ENCODE measurements at regions not wholly inside any gene's neighbourhood (a gene's known extent, or its start where the extent isn't known, plus 50 kb on each side); places are given as distances from the start of the nearest gene placed in this dataset.
"Not testable (repeated sequence)": the region's sequence is repeated elsewhere in the genome, so short reads cannot be mapped to it uniquely, and the experiment has no call there.

- H3K27me3 ChIP-seq (ENCODE audit: low read length); H3K4me1 ChIP-seq (ENCODE audit: low read length); H3K9me3 ChIP-seq (ENCODE audit: low read length); H3K4me2 ChIP-seq (ENCODE audit: low read depth, low read length, poor library complexity, severe bottlenecking); DNase-seq; H2AFZ ChIP-seq (ENCODE audit: low read length); H3K9ac ChIP-seq (ENCODE audit: low read length); H3K4me3 ChIP-seq (ENCODE audit: low read length); H3K9me2 ChIP-seq (replicated peaks; ENCODE audit: insufficient read depth, low read length); H3K27ac ChIP-seq (ENCODE audit: low read length); H3K79me2 ChIP-seq (ENCODE audit: low read length); H3K36me3 ChIP-seq (ENCODE audit: insufficient read depth, low read length); H4K20me1 ChIP-seq (ENCODE audit: insufficient read depth, low read depth, low read length): not testable (repeated sequence)
Observed at GRCh38 chr7:13728430-13728829, 261.0 kb downstream of the ETV1 start.

GRCh38 chr7:13731643-13732042 lies 257.8 kb downstream of the ETV1 start:
- Histone ChIP-seq H3K9me3 (ENCODE audit: low read length) (no peaks in the 10 kb centered on the region), H3K4me1 (ENCODE audit: low read length) (no peaks in the 10 kb centered on the region), H2AFZ (ENCODE audit: low read length) (peak overlapping the region; percentile 54; the same call in 1 of the 2 replicates), H3K4me3 (ENCODE audit: low read length) (no peak overlapping the region), H3K27me3 (ENCODE audit: low read length) (no peaks in the 10 kb centered on the region), H3K9me2 (replicated peaks; ENCODE audit: insufficient read depth, low read length) (no peaks in the 10 kb centered on the region), H3K79me2 (ENCODE audit: low read length) (no peaks in the 10 kb centered on the region), H4K20me1 (ENCODE audit: insufficient read depth, low read depth, low read length) (no peaks in the 10 kb centered on the region), H3K4me2 (ENCODE audit: low read depth, low read length, poor library complexity, severe bottlenecking) (no peak overlapping the region), H3K9ac (ENCODE audit: low read length) (no peak overlapping the region), H3K27ac (ENCODE audit: low read length) (no peak overlapping the region), H3K36me3 (ENCODE audit: insufficient read depth, low read length) (no peaks in the 10 kb centered on the region; the same call in 1 of the 2 replicates)
- no peak for DNase-seq

DNA sequence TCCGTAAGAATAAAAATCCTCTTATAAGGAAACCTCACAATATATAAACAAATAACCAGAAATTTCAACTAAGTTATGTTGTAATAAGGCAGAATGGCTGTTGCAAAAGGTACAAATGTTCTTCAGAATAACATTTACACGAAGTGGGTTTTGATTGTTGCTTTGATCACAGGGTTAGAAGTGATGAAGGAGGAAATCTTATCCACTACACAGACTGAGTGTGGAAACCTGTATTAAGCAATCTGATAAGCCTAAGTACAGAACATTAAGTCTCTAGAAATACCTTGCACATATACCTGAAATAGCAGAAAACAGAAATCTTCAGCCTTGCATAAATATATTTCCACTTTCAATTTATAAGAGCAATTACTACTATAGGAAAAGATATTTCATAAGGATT lies 251.9 kb downstream of the ETV1 start:
- Histone ChIP-seq H4K20me1 (ENCODE audit: insufficient read depth, low read depth, low read length) (no peaks in the 10 kb centered on the region), H2AFZ (ENCODE audit: low read length) (no peak overlapping the region), H3K27ac (ENCODE audit: low read length) (no peak overlapping the region), H3K27me3 (ENCODE audit: low read length) (no peaks in the 10 kb centered on the region; the same call in 1 of the 2 replicates), H3K9ac (ENCODE audit: low read length) (no peak overlapping the region), H3K9me3 (ENCODE audit: low read length) (no peaks in the 10 kb centered on the region), H3K36me3 (ENCODE audit: insufficient read depth, low read length) (no peaks in the 10 kb centered on the region), H3K9me2 (replicated peaks; ENCODE audit: insufficient read depth, low read length) (no peaks in the 10 kb centered on the region), H3K4me1 (ENCODE audit: low read length) (peaks cover 10% of the 10 kb centered on the region), H3K4me2 (ENCODE audit: low read depth, low read length, poor library complexity, severe bottlenecking) (no peak overlapping the region), H3K4me3 (ENCODE audit: low read length) (no peak overlapping the region), H3K79me2 (ENCODE audit: low read length) (no peaks in the 10 kb centered on the region)
- DNase-seq: no peak

- Histone ChIP-seq H3K4me3 (ENCODE audit: low read length) (no peak overlapping the region), H3K4me1 (ENCODE audit: low read length) (peaks cover 24% of the 10 kb centered on the region), H3K36me3 (ENCODE audit: insufficient read depth, low read length) (no peaks in the 10 kb centered on the region), H4K20me1 (ENCODE audit: insufficient read depth, low read depth, low read length) (no peaks in the 10 kb centered on the region), H3K27ac (ENCODE audit: low read length) (no peak overlapping the region), H3K79me2 (ENCODE audit: low read length) (no peaks in the 10 kb centered on the region), H3K27me3 (ENCODE audit: low read length) (no peaks in the 10 kb centered on the region; the same call in 1 of the 2 replicates), H3K4me2 (ENCODE audit: low read depth, low read length, poor library complexity, severe bottlenecking) (no peak overlapping the region), H3K9me2 (replicated peaks; ENCODE audit: insufficient read depth, low read length) (no peaks in the 10 kb centered on the region), H2AFZ (ENCODE audit: low read length) (no peak overlapping the region), H3K9ac (ENCODE audit: low read length) (no peak overlapping the region), H3K9me3 (ENCODE audit: low read length) (no peaks in the 10 kb centered on the region)
- no peak for DNase-seq
Observed at GRCh38 chr7:13742126-13742525, 247.3 kb downstream of the ETV1 start.

DNA sequence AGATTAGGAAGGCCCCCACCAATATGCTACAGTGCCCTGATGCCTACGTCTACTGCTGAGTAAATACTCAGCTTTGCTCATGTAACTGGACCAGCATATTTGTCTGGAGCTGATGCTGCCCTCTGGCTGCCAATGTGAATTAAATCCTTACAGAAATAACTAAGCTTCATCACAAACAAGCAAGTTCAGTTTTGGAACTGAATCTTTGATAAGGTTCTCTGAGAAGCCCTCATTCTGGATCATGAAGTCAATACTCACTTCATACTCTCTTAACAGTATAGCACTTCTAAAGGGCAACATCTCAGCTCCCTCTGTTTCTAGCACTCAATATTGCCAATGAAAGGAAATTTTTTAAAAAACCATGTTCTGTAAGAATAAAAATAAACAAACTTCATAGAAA lies 246.7 kb downstream of the ETV1 start:
- no peaks in the 10 kb centered on the region for H4K20me1 ChIP-seq (ENCODE audit: insufficient read depth, low read depth, low read length)
- no peak overlapping the region for H3K4me2 ChIP-seq (ENCODE audit: low read depth, low read length, poor library complexity, severe bottlenecking)
- H3K27me3 ChIP-seq (ENCODE audit: low read length): no peaks in the 10 kb centered on the region; the same call in 1 of the 2 replicates
- no peak overlapping the region for H3K9ac ChIP-seq (ENCODE audit: low read length)
- H3K79me2 ChIP-seq (ENCODE audit: low read length): no peaks in the 10 kb centered on the region
- no peaks in the 10 kb centered on the region for H3K9me2 ChIP-seq (replicated peaks; ENCODE audit: insufficient read depth, low read length)
- DNase-seq: peak; percentile 80
- H3K36me3 ChIP-seq (ENCODE audit: insufficient read depth, low read length): no peaks in the 10 kb centered on the region
- no peak overlapping the region for H3K27ac ChIP-seq (ENCODE audit: low read length)
- H3K4me1 ChIP-seq (ENCODE audit: low read length): peaks cover 24% of the 10 kb centered on the region
- no peak overlapping the region for H3K4me3 ChIP-seq (ENCODE audit: low read length)
- no peak overlapping the region for H2AFZ ChIP-seq (ENCODE audit: low read length)
- H3K9me3 ChIP-seq (ENCODE audit: low read length): no peaks in the 10 kb centered on the region

GRCh38 chr7:13743226-13743625 lies 246.2 kb downstream of the ETV1 start:
- Histone ChIP-seq H3K27me3 (ENCODE audit: low read length) (no peaks in the 10 kb centered on the region; the same call in 1 of the 2 replicates), H4K20me1 (ENCODE audit: insufficient read depth, low read depth, low read length) (no peaks in the 10 kb centered on the region), H3K9me3 (ENCODE audit: low read length) (no peaks in the 10 kb centered on the region), H3K4me1 (ENCODE audit: low read length) (peaks cover 24% of the 10 kb centered on the region), H3K27ac (ENCODE audit: low read length) (no peak overlapping the region), H3K4me2 (ENCODE audit: low read depth, low read length, poor library complexity, severe bottlenecking) (no peak overlapping the region), H3K9ac (ENCODE audit: low read length) (no peak overlapping the region), H3K79me2 (ENCODE audit: low read length) (no peaks in the 10 kb centered on the region), H2AFZ (ENCODE audit: low read length) (no peak overlapping the region), H3K9me2 (replicated peaks; ENCODE audit: insufficient read depth, low read length) (no peaks in the 10 kb centered on the region), H3K36me3 (ENCODE audit: insufficient read depth, low read length) (no peaks in the 10 kb centered on the region), H3K4me3 (ENCODE audit: low read length) (no peak overlapping the region)
- DNase-seq: no peak

- no peaks in the 10 kb centered on the region for H3K9me2 ChIP-seq (replicated peaks; ENCODE audit: insufficient read depth, low read length)
- H4K20me1 ChIP-seq (ENCODE audit: insufficient read depth, low read depth, low read length): no peaks in the 10 kb centered on the region
- H3K4me3 ChIP-seq (ENCODE audit: low read length): no peak overlapping the region
- H3K4me2 ChIP-seq (ENCODE audit: low read depth, low read length, poor library complexity, severe bottlenecking): no peak overlapping the region
- H3K36me3 ChIP-seq (ENCODE audit: insufficient read depth, low read length): no peaks in the 10 kb centered on the region
- H3K9me3 ChIP-seq (ENCODE audit: low read length): no peaks in the 10 kb centered on the region
- H3K4me1 ChIP-seq (ENCODE audit: low read length): peaks cover 21% of the 10 kb centered on the region
- H3K79me2 ChIP-seq (ENCODE audit: low read length): no peaks in the 10 kb centered on the region
- no peak overlapping the region for H3K9ac ChIP-seq (ENCODE audit: low read length)
- no peak overlapping the region for H3K27ac ChIP-seq (ENCODE audit: low read length)
- no peaks in the 10 kb centered on the region for H3K27me3 ChIP-seq (ENCODE audit: low read length)
- no peak for DNase-seq
- H2AFZ ChIP-seq (ENCODE audit: low read length): no peak overlapping the region
Observed at GRCh38 chr7:13745530-13745929, 243.9 kb downstream of the ETV1 start.

- no peak for DNase-seq
- Histone ChIP-seq H2AFZ (ENCODE audit: low read length) (no peak overlapping the region), H3K4me2 (ENCODE audit: low read depth, low read length, poor library complexity, severe bottlenecking) (no peak overlapping the region)
Observed at GRCh38 chr7:13748998-13749397, 240.5 kb downstream of the ETV1 start.

DNA sequence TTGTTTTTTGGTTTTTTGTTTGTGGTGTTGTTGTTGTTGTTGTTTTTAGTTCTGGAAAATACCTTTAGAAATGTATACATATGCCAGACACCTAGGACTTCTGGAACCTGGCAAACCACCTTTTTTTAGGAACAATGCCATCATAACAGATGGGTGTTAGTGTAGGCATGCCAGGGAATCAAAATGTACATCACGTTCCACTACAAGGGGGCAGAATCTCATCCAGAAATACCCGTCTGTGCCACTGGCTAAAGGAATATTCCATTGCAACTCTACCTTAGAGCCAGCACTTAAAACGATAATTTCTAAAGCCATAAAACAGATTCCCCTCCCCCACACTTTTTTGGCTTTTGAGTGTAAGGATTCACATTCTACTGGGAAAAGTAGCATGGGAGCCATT lies 239.8 kb downstream of the ETV1 start:
- H3K9me3 ChIP-seq (ENCODE audit: low read length): no peaks in the 10 kb centered on the region
- H3K4me2 ChIP-seq (ENCODE audit: low read depth, low read length, poor library complexity, severe bottlenecking): no peak overlapping the region
- H2AFZ ChIP-seq (ENCODE audit: low read length): no peak overlapping the region
- no peak for DNase-seq
- H3K9me2 ChIP-seq (replicated peaks; ENCODE audit: insufficient read depth, low read length): no peaks in the 10 kb centered on the region
- H3K4me3 ChIP-seq (ENCODE audit: low read length): no peak overlapping the region
- no peaks in the 10 kb centered on the region for H3K36me3 ChIP-seq (ENCODE audit: insufficient read depth, low read length)
- no peaks in the 10 kb centered on the region for H3K79me2 ChIP-seq (ENCODE audit: low read length)
- no peaks in the 10 kb centered on the region for H4K20me1 ChIP-seq (ENCODE audit: insufficient read depth, low read depth, low read length)
- no peak overlapping the region for H3K27ac ChIP-seq (ENCODE audit: low read length)
- H3K4me1 ChIP-seq (ENCODE audit: low read length): peaks cover 7% of the 10 kb centered on the region; the same call in 1 of the 2 replicates
- H3K27me3 ChIP-seq (ENCODE audit: low read length): no peaks in the 10 kb centered on the region
- H3K9ac ChIP-seq (ENCODE audit: low read length): no peak overlapping the region

More at GRCh38 chr7:13748998-13749397, 240.5 kb downstream of the ETV1 start:
- Histone ChIP-seq H3K36me3 (ENCODE audit: insufficient read depth, low read length) (no peaks in the 10 kb centered on the region), H3K27ac (ENCODE audit: low read length) (no peak overlapping the region), H3K4me1 (ENCODE audit: low read length) (peaks cover 7% of the 10 kb centered on the region; the same call in 1 of the 2 replicates), H3K27me3 (ENCODE audit: low read length) (no peaks in the 10 kb centered on the region), H4K20me1 (ENCODE audit: insufficient read depth, low read depth, low read length) (no peaks in the 10 kb centered on the region), H3K79me2 (ENCODE audit: low read length) (no peaks in the 10 kb centered on the region), H3K4me3 (ENCODE audit: low read length) (no peak overlapping the region), H3K9me3 (ENCODE audit: low read length) (no peaks in the 10 kb centered on the region), H3K9me2 (replicated peaks; ENCODE audit: insufficient read depth, low read length) (no peaks in the 10 kb centered on the region), H3K9ac (ENCODE audit: low read length) (no peak overlapping the region)
